Panc1 (cell line): ENCODE measurements at regions not wholly inside any gene's neighbourhood (a gene's known extent, or its start where the extent isn't known, plus 50 kb on each side); places are given as distances from the start of the nearest gene placed in this dataset.

Source experiments
- ATAC-seq: fragments of 200-7000 bp; cut with Tn5 transposase; 2 replicates; pipeline ENCODE4 v1.9.1; 2020; ENCODE audit warnings: mild to moderate bottlenecking, moderate library complexity
- BruUV-seq: library from RNA; stranded (reverse); fragments of 400-500 nt; replicated peaks from 2 replicates; lab custom pipeline; 2021; lab: Mats Ljungman, UMichigan
- CTCF ChIA-PET: fragments of 300-600 bp; sonication (Branson Sonifier 250); formaldehyde crosslinking; loops from one replicate; lab custom pipeline; 2022; ENCODE audit warnings: antibody characterized with exemption; lab: Charles Lee
- POLR2A ChIA-PET: fragments of 300-600 bp; sonication (Branson Sonifier 250); formaldehyde crosslinking; loops from one replicate; lab custom pipeline; 2022; ENCODE audit warnings: antibody characterized with exemption; lab: Charles Lee
- DNase-seq: peaks from one replicate; pipeline ENCODE4 v3.0.0-alpha.2; 2010; ENCODE audit warnings: low read depth, low spot score
- H3K27ac ChIP-seq: 2 replicates; pipeline ENCODE4 v1.5.1; 2011; ENCODE audit warnings: mild to moderate bottlenecking, low read length, inconsistent platforms
- H3K27me3 ChIP-seq: fragments of 200-500 bp; sonication (Bioruptor generic); 2 replicates; pipeline ENCODE4 v1.6.0; 2014; ENCODE audit warnings: low read length, inconsistent platforms; ENCODE audit not compliant: control insufficient read depth, insufficient read depth
- H3K36me3 ChIP-seq: fragments of 200-500 bp; sonication (Bioruptor generic); 2 replicates; pipeline ENCODE4 v1.5.1; 2014; ENCODE audit warnings: inconsistent platforms, mild to moderate bottlenecking, low read length, moderate library complexity; ENCODE audit not compliant: control insufficient read depth, insufficient read depth
- H3K4me1 ChIP-seq: 2 replicates; pipeline ENCODE4 v1.5.1; 2011; ENCODE audit warnings: inconsistent platforms, mild to moderate bottlenecking, low read length, moderate library complexity; ENCODE audit not compliant: control insufficient read depth, insufficient read depth
- H3K4me3 ChIP-seq, 2 experiments: 2 replicates each; pipeline ENCODE4 v1.5.1; 2011 to 2012; ENCODE audit warnings: low read depth in 2 of 2, low read length in 2 of 2, mild to moderate bottlenecking in 2 of 2, inconsistent platforms in 1 of 2, moderate library complexity in 1 of 2
- H3K9me3 ChIP-seq: fragments of 200-500 bp; sonication (Bioruptor generic); 2 replicates; pipeline ENCODE4 v1.5.1; 2014; ENCODE audit warnings: low read depth, mild to moderate bottlenecking, inconsistent platforms, low read length, moderate library complexity; ENCODE audit not compliant: control insufficient read depth, insufficient read depth
- POLR2AphosphoS5 ChIP-seq: IDR thresholded peaks from 2 replicates; pipeline ENCODE4 v1.6.1; 2012; ENCODE audit warnings: mild to moderate bottlenecking, low read depth, low read length, moderate library complexity
- SIN3A ChIP-seq: IDR thresholded peaks from 2 replicates; pipeline ENCODE4 v1.6.1; 2012; ENCODE audit warnings: low read depth, mild to moderate bottlenecking, low read length, moderate library complexity, borderline replicate concordance; ENCODE audit not compliant: insufficient read depth
- TCF7L2 ChIP-seq: IDR thresholded peaks from 2 replicates; pipeline ENCODE4 v1.6.1; 2011; ENCODE audit warnings: mild to moderate bottlenecking, low read depth, low read length, inconsistent platforms
- in situ Hi-C: cut with HindIII; loops from 2 replicates; pipeline ENCODE4 v1.10.0; 2016; ENCODE audit warnings: low sequenced_read_pairs, low pct_unique_long_range_greater_than_20kb
- intact Hi-C: fragments of 100-400 bp; cut with micrococcal nuclease; formaldehyde crosslinking; loops from one replicate; pipeline ENCODE4 v1.10.0; 2022; ENCODE audit not compliant: unreplicated experiment
- TF ChIP-seq, protein P1 (sequence below): fragments of 450-650 bp; IDR thresholded peaks from 2 replicates; pipeline ENCODE4 v1.5.1; 2017; ENCODE audit warnings: mild to moderate bottlenecking
- TF ChIP-seq, protein P2 (sequence below), 2 experiments: IDR thresholded peaks; 2 replicates each; pipeline ENCODE4 v1.6.1; 2011 to 2012; ENCODE audit warnings: low read depth in 2 of 2, control low read depth in 1 of 2, low read length in 1 of 2, mild to moderate bottlenecking in 1 of 2, moderate library complexity in 1 of 2; ENCODE audit not compliant: insufficient read depth in 1 of 2

DNA sequence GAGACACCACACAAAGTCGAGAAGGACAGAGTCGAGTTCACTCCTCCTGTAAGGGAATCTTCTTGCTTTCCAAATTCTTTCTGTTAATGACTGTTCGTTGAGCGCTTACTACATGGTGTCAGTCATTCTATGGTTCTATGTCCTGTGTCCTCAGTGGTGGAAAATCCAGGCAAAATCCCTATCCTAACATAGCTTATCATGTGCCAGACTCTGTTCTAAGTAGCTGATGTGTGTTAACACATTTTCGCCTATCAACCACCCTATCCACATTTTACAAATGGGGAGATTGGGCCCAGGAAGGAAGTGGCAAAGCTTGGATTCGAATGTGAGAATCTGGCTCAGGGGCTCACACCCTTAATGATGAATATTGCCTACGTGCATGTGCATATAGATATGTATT is 280.1 kb downstream of the GATA3 start:
- BruUV-seq, result no TSS peak
- in situ Hi-C loops, result no loop called here
- intact Hi-C loops, result no loop called here
- no peaks in the 10 kb centered on the region for H3K9me3 ChIP-seq
- ATAC-seq, result no peak
- no peaks in the 10 kb centered on the region for H3K27me3 ChIP-seq
- no peak for DNase-seq
- TF ChIP-seq POLR2AphosphoS5, result no peak
- TF ChIP-seq SIN3A, result no peak
- no peaks in the 10 kb centered on the region for H3K36me3 ChIP-seq
- CTCF ChIA-PET, result no interaction called here
- no peaks in the 10 kb centered on the region for H3K4me1 ChIP-seq
- no peak overlapping the region for H3K27ac ChIP-seq
- H3K4me3 ChIP-seq, result no peak overlapping the region
- POLR2A ChIA-PET, result no interaction called here

DNA sequence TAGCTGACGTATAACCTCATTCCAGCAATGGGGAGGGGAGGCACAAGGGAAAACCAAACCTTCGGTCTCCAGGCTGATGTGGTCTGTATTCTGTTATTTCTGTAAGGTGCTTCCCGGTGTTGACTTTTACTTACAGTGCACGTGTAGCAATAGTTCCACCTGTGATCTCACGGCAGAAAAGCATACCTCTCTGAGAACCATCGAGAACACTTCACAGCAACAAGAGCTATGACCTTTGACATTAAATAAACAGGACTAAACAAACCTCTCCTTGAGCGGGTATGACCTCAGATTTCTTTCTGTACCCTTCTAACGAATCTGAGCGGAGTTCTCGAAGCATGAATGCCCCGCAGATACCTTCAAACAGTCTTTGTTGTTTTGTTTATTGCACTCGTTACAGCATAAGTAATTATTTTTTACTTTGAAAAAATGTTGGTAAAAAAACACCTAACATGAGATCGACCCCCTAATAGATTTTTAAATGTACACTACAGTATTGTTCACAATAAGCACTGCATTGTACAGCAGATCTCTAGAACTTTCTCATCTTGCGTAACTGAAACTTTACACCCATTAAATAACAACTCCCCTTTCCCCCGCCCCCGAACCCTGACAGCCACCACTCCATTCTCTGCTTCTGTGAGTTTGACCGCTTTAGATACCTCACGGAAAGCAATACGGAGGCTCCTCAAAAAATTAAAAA is 282.3 kb downstream of the GATA3 start:
- H3K27me3 ChIP-seq, result no peaks in the 10 kb centered on the region
- intact Hi-C loops (no loop called here), in situ Hi-C loops (no loop called here)
- H3K4me3 ChIP-seq, result no peak overlapping the region
- H3K4me1 ChIP-seq, result no peaks in the 10 kb centered on the region
- DNase-seq (no peak), ATAC-seq (no peak)
- BruUV-seq, result no TSS peak
- CTCF ChIA-PET, result no interaction called here
- no peaks in the 10 kb centered on the region for H3K36me3 ChIP-seq
- POLR2A ChIA-PET, result no interaction called here
- TF ChIP-seq TCF7L2 (no peak), POLR2AphosphoS5 (no peak), SIN3A (no peak)
- TF ChIP-seq, protein P1, sequence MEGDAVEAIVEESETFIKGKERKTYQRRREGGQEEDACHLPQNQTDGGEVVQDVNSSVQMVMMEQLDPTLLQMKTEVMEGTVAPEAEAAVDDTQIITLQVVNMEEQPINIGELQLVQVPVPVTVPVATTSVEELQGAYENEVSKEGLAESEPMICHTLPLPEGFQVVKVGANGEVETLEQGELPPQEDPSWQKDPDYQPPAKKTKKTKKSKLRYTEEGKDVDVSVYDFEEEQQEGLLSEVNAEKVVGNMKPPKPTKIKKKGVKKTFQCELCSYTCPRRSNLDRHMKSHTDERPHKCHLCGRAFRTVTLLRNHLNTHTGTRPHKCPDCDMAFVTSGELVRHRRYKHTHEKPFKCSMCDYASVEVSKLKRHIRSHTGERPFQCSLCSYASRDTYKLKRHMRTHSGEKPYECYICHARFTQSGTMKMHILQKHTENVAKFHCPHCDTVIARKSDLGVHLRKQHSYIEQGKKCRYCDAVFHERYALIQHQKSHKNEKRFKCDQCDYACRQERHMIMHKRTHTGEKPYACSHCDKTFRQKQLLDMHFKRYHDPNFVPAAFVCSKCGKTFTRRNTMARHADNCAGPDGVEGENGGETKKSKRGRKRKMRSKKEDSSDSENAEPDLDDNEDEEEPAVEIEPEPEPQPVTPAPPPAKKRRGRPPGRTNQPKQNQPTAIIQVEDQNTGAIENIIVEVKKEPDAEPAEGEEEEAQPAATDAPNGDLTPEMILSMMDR, result no peak
- TF ChIP-seq, protein P2, sequence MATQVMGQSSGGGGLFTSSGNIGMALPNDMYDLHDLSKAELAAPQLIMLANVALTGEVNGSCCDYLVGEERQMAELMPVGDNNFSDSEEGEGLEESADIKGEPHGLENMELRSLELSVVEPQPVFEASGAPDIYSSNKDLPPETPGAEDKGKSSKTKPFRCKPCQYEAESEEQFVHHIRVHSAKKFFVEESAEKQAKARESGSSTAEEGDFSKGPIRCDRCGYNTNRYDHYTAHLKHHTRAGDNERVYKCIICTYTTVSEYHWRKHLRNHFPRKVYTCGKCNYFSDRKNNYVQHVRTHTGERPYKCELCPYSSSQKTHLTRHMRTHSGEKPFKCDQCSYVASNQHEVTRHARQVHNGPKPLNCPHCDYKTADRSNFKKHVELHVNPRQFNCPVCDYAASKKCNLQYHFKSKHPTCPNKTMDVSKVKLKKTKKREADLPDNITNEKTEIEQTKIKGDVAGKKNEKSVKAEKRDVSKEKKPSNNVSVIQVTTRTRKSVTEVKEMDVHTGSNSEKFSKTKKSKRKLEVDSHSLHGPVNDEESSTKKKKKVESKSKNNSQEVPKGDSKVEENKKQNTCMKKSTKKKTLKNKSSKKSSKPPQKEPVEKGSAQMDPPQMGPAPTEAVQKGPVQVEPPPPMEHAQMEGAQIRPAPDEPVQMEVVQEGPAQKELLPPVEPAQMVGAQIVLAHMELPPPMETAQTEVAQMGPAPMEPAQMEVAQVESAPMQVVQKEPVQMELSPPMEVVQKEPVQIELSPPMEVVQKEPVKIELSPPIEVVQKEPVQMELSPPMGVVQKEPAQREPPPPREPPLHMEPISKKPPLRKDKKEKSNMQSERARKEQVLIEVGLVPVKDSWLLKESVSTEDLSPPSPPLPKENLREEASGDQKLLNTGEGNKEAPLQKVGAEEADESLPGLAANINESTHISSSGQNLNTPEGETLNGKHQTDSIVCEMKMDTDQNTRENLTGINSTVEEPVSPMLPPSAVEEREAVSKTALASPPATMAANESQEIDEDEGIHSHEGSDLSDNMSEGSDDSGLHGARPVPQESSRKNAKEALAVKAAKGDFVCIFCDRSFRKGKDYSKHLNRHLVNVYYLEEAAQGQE (IDR thresholded peaks at IDR 0.05; ENCODE audit: insufficient read depth in 1 of 2, low read depth in 2 of 2, low read length in 1 of 2), result no peak
- no peak overlapping the region for H3K27ac ChIP-seq
- H3K9me3 ChIP-seq, result no peaks in the 10 kb centered on the region

DNA sequence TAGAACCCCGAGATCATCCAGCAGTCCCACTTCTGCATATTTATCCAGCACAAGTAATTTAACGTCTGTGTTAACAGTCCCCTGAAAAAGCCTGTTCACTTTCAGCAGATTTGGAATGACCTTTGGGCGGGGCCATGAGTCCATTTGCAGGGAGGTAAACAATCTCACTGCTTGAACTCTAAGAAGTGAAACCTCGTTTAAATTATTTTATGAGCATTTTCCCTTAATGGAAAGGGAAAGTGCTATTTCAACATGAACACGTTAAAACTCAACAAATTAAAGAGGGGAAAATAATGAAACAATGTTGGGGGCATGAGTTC is 282.8 kb downstream of the GATA3 start:
- no peaks in the 10 kb centered on the region for H3K9me3 ChIP-seq
- H3K36me3 ChIP-seq, result no peaks in the 10 kb centered on the region
- DNase-seq, result no peak
- in situ Hi-C loops, result no loop called here
- POLR2A ChIA-PET, result interaction anchor here (0.6 kb wide), 1 partner anchor 65 kb away, joined by 4 read pairs; no protein-coding TSS in a partner anchor
- BruUV-seq, result no TSS peak
- intact Hi-C loops, result no loop called here
- ATAC-seq, result no peak
- no peak overlapping the region for H3K27ac ChIP-seq
- no peak overlapping the region for H3K4me3 ChIP-seq
- TF ChIP-seq, protein P1, result no peak
- no peak for TF ChIP-seq SIN3A
- no peak for TF ChIP-seq POLR2AphosphoS5
- TF ChIP-seq, protein P2 (IDR thresholded peaks at IDR 0.05; ENCODE audit: insufficient read depth in 1 of 2, low read depth in 2 of 2, low read length in 1 of 2), result no peak
- no peak for TF ChIP-seq TCF7L2
- no peaks in the 10 kb centered on the region for H3K27me3 ChIP-seq
- H3K4me1 ChIP-seq, result no peaks in the 10 kb centered on the region
- CTCF ChIA-PET, result no interaction called here
